Astrocyte (in vitro differentiated cells and primary cell): ENCODE measurements at regions not wholly inside any gene's neighbourhood (a gene's known extent, or its start where the extent isn't known, plus 50 kb on each side); places are given as distances from the start of the nearest gene placed in this dataset.

Experiments
- DNase-seq: peaks from one replicate; pipeline ENCODE4 v3.0.0-alpha.2; 2010; ENCODE audit warnings: low read depth
- FAIRE-seq: peaks from 2 replicates; lab custom pipeline; 2011; peaks lifted over from hg19 to GRCh38; lab: Jason Lieb, UNC
- H2AFZ ChIP-seq: 2 replicates; pipeline ENCODE4 v1.6.0; 2012; ENCODE audit warnings: low read depth, low read length, inconsistent platforms
- H3K27ac ChIP-seq: 2 replicates; pipeline ENCODE4 v1.5.1; 2011; ENCODE audit warnings: low read depth, low read length, inconsistent platforms
- H3K27me3 ChIP-seq: 2 replicates; pipeline ENCODE4 v1.6.0; 2011; ENCODE audit warnings: low read length, inconsistent platforms; ENCODE audit not compliant: insufficient read depth
- H3K36me3 ChIP-seq: 2 replicates; pipeline ENCODE4 v1.5.1; 2011; ENCODE audit warnings: low read length, inconsistent platforms; ENCODE audit not compliant: insufficient read depth
- H3K4me1 ChIP-seq: 2 replicates; pipeline ENCODE4 v1.5.1; 2011; ENCODE audit warnings: low read length, inconsistent platforms; ENCODE audit not compliant: insufficient read depth
- H3K4me2 ChIP-seq: 2 replicates; pipeline ENCODE4 v1.6.0; 2012; ENCODE audit warnings: low read length, inconsistent platforms
- H3K4me3 ChIP-seq: 2 replicates; pipeline ENCODE4 v1.5.1; 2011; ENCODE audit warnings: low read depth, mild to moderate bottlenecking, low read length, inconsistent platforms; ENCODE audit not compliant: insufficient read depth
- H3K79me2 ChIP-seq: 2 replicates; pipeline ENCODE4 v1.6.0; 2012; ENCODE audit warnings: mild to moderate bottlenecking, low read length, inconsistent platforms; ENCODE audit not compliant: insufficient read depth
- H3K9ac ChIP-seq: 2 replicates; pipeline ENCODE4 v1.6.0; 2012; ENCODE audit warnings: mild to moderate bottlenecking, low read length, inconsistent platforms
- H3K9me3 ChIP-seq: 2 replicates; pipeline ENCODE4 v1.5.1; 2012; ENCODE audit warnings: low read depth, mild to moderate bottlenecking, low read length, inconsistent platforms; ENCODE audit not compliant: insufficient read depth
- H4K20me1 ChIP-seq: 2 replicates; pipeline ENCODE4 v1.6.0; 2012; ENCODE audit warnings: low read length, inconsistent platforms; ENCODE audit not compliant: insufficient read depth
- H3K27ac Mint-ChIP-seq: one replicate; pipeline ENCODE4 v1.8.0; 2021; ENCODE audit warnings: mild to moderate bottlenecking, mixed read lengths; ENCODE audit not compliant: unreplicated experiment
- H3K27me3 Mint-ChIP-seq: one replicate; pipeline ENCODE4 v1.8.0; 2021; ENCODE audit warnings: low read depth, mixed read lengths; ENCODE audit not compliant: unreplicated experiment
- H3K36me3 Mint-ChIP-seq: one replicate; pipeline ENCODE4 v1.8.0; 2021; ENCODE audit warnings: low read depth, mixed read lengths; ENCODE audit not compliant: unreplicated experiment
- H3K4me1 Mint-ChIP-seq: one replicate; pipeline ENCODE4 v1.8.0; 2021; ENCODE audit warnings: low read depth, mixed read lengths; ENCODE audit not compliant: unreplicated experiment
- H3K4me3 Mint-ChIP-seq: one replicate; pipeline ENCODE4 v1.8.0; 2021; ENCODE audit warnings: mild to moderate bottlenecking, moderate library complexity, mixed read lengths; ENCODE audit not compliant: unreplicated experiment
- H3K9me3 Mint-ChIP-seq: one replicate; pipeline ENCODE4 v1.8.0; 2021; ENCODE audit warnings: mild to moderate bottlenecking, mixed read lengths; ENCODE audit not compliant: unreplicated experiment
- CTCF ChIP-seq: IDR thresholded peaks from 2 replicates; pipeline ENCODE4 v1.5.1; 2011; ENCODE audit warnings: low read depth, mild to moderate bottlenecking, inconsistent platforms, low read length, moderate library complexity; ENCODE audit not compliant: insufficient read depth
- EZH2 ChIP-seq: IDR thresholded peaks from 2 replicates; pipeline ENCODE4 v1.6.1; 2012; ENCODE audit warnings: mild to moderate bottlenecking, low read length, inconsistent platforms; ENCODE audit not compliant: insufficient read depth

GRCh38 chr1:204756811-204757210 lies 71.3 kb upstream of the LRRN2 start:
- DNase-seq (no peak), FAIRE-seq (no peak)
- no peak for TF ChIP-seq CTCF
- H3K4me1 ChIP-seq = no peaks in the 10 kb centered on the region
- no peak overlapping the region for H2AFZ ChIP-seq
- no peak overlapping the region for H3K27ac ChIP-seq
- H3K27me3 ChIP-seq = peaks cover 4% of the 10 kb centered on the region
- Mint-ChIP-seq H3K27me3 (peaks cover 20% of the 10 kb centered on the region), H3K27ac (no peak overlapping the region), H3K4me3 (no peak overlapping the region), H3K9me3 (peaks cover 3% of the 10 kb centered on the region), H3K36me3 (no peaks in the 10 kb centered on the region), H3K4me1 (no peaks in the 10 kb centered on the region)
- no peaks in the 10 kb centered on the region for H4K20me1 ChIP-seq
- H3K9me3 ChIP-seq = no peaks in the 10 kb centered on the region
- H3K4me3 ChIP-seq = no peak overlapping the region
- H3K4me2 ChIP-seq = no peak overlapping the region
- H3K9ac ChIP-seq = no peak overlapping the region
- no peaks in the 10 kb centered on the region for H3K79me2 ChIP-seq
- no peaks in the 10 kb centered on the region for H3K36me3 ChIP-seq

- H4K20me1 ChIP-seq = no peaks in the 10 kb centered on the region
- H3K4me3 ChIP-seq = no peak overlapping the region
- H3K36me3 ChIP-seq = no peaks in the 10 kb centered on the region
- no peak overlapping the region for H3K9ac ChIP-seq
- peaks cover 10% of the 10 kb centered on the region for H3K9me3 Mint-ChIP-seq
- DNase-seq (no peak), FAIRE-seq (no peak)
- H3K9me3 ChIP-seq = no peaks in the 10 kb centered on the region
- H3K36me3 Mint-ChIP-seq = no peaks in the 10 kb centered on the region
- H3K27me3 ChIP-seq = peaks cover 4% of the 10 kb centered on the region
- no peak overlapping the region for H3K4me3 Mint-ChIP-seq
- no peak overlapping the region for H3K4me2 ChIP-seq
- H3K4me1 ChIP-seq = no peaks in the 10 kb centered on the region
- peaks cover 4% of the 10 kb centered on the region for H3K4me1 Mint-ChIP-seq
- H2AFZ ChIP-seq = no peak overlapping the region
- no peak overlapping the region for H3K27ac Mint-ChIP-seq
- TF ChIP-seq CTCF (no peak), EZH2 (no peak)
- no peak overlapping the region for H3K27ac ChIP-seq
- peaks cover 14% of the 10 kb centered on the region for H3K27me3 Mint-ChIP-seq
- no peaks in the 10 kb centered on the region for H3K79me2 ChIP-seq
Observed at GRCh38 chr1:204758601-204759000, 73.1 kb upstream of the LRRN2 start.

- no peaks in the 10 kb centered on the region for H3K36me3 Mint-ChIP-seq
- DNase-seq = no peak
- H3K4me2 ChIP-seq = no peak overlapping the region
- TF ChIP-seq EZH2 (no peak), CTCF (no peak)
- H3K9ac ChIP-seq = no peak overlapping the region
- no peak overlapping the region for H3K4me3 ChIP-seq
- no peak overlapping the region for H3K4me3 Mint-ChIP-seq
- FAIRE-seq = no peak
- H3K9me3 ChIP-seq = no peaks in the 10 kb centered on the region
- no peaks in the 10 kb centered on the region for H3K79me2 ChIP-seq
- H3K4me1 Mint-ChIP-seq = peaks cover 5% of the 10 kb centered on the region
- H3K27ac Mint-ChIP-seq = no peak overlapping the region
- H3K9me3 Mint-ChIP-seq = peaks cover 8% of the 10 kb centered on the region
- H3K27me3 ChIP-seq = peaks cover 3% of the 10 kb centered on the region
- H2AFZ ChIP-seq = no peak overlapping the region
- H3K27me3 Mint-ChIP-seq = peaks cover 6% of the 10 kb centered on the region
- peaks cover 5% of the 10 kb centered on the region for H3K4me1 ChIP-seq
- no peaks in the 10 kb centered on the region for H4K20me1 ChIP-seq
- no peak overlapping the region for H3K27ac ChIP-seq
- no peaks in the 10 kb centered on the region for H3K36me3 ChIP-seq
Observed at GRCh38 chr1:204760350-204760749, 74.8 kb upstream of the LRRN2 start.
